HG02938 (cell line): ENCODE measurements at regions not wholly inside any gene's neighbourhood (a gene's known extent, or its start where the extent isn't known, plus 50 kb on each side); places are given as distances from the start of the nearest gene placed in this dataset.
A peak's percentile ranks its signal among the peaks of the same experiment; 100 is the strongest.

ENCODE experiments used
- ATAC-seq: cut with Tn5 transposase; IDR thresholded peaks from one replicate; pipeline ENCODE4 v1.9.1; 2021; ENCODE audit warnings: mild to moderate bottlenecking, moderate library complexity; ENCODE audit not compliant: unreplicated experiment

DNA sequence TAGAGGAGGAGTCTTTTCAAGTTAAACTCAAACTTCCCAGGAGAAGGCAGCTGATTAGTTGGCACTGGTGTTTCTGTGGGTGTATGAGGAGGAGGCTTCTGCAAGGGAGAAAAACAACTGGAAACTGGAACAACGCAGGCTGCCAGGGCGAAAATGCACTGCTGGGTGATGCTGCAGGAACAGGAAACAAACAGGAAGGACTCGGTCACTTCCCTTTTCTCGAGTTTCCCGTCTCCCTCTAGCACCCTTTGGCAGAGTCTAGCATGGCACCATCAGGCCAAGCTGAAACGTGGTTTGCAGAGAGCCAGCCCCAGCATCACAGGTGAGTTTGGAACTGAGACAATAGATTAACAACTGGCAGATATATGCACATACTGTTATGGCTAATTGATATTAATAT is 77.5 kb upstream of the CAST start:
- no peak for ATAC-seq

DNA sequence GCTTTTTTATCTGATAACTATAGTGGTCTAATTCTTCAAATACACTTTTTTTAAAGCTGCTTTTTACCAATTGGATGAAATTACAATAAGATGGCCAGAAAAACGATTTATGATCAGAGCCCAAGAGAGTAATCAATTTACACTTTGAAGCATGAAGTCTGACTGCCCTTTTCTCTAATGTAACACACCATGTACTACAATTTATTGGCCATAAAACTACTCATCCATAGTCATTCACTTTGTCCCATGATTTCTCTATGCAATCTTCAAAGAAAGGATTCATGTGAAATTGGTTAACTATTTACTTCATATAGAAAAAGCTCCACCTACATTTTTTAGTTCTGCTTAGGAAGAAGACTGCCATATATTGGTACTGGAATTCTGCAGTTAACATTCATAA is 73.6 kb upstream of the CAST start:
- no peak for ATAC-seq

DNA sequence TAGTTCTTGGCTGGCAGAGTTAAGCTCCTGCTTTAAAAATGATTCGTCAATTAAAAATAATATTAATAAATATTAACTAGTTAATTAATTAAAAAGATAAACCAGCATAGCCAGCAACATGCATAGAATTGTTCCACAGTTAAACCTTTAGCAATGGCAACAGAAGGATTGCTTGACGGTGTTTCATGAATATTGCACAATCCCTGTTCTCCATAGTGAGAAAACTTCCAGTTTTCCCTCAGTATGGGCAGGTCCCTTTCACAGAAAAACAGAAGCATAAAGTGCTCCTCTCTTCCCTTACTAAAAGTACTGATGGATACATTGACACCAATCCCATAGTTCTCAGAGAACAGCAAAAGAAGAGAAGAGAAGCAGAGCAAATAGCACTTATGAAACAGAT is 71.4 kb upstream of the CAST start:
- ATAC-seq = no peak

GRCh38 chr5:96595300-96596090 is 66.7 kb upstream of the CAST start:
- peak; percentile 72 for ATAC-seq

DNA sequence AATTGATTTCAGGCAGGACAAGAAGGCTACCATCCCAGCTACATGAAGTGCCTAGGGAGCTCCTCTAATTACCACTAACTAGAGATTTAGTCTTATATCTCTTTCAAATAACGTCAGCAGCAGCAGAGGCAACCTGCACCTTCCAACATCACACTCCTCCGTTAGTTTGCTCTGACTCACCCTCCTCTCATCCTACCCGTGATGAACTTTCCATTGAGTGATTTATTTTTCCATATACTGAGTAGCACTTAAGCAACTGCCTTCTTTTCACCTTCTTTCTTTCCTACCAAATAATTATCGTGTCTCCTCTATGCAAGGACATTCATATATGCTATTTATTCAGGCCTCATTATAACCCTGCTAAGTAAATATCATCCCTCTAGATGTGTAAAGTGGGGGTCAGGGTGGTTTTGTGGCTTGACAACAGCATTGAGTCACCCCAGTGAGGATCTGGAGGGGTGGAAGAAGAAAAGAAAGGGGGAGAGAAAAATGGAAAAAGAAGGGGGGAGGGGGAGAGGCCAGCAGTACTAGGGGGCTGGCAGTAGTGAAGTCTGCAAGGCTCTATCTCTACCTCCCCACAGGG is 64.6 kb upstream of the CAST start:
- ATAC-seq = no peak

DNA sequence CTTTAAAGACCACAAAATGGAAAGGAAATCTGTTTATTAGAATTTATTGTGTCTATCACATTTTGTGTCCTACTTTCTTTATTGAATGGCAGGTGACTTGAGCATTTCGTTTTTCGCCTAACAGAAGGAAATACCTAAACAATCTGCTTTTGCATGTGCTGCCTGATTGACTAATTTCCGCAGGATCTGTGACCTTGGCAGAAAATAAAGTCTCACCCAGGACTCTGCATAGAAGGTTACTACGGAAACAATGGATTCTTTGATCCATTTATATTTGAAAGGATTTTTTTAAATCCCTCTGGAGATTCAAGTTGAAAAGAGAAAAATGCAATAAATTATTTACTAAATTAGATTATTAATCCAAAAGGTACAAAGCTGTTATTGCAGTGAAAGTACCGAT is 61.0 kb upstream of the CAST start:
- ATAC-seq = no peak

DNA sequence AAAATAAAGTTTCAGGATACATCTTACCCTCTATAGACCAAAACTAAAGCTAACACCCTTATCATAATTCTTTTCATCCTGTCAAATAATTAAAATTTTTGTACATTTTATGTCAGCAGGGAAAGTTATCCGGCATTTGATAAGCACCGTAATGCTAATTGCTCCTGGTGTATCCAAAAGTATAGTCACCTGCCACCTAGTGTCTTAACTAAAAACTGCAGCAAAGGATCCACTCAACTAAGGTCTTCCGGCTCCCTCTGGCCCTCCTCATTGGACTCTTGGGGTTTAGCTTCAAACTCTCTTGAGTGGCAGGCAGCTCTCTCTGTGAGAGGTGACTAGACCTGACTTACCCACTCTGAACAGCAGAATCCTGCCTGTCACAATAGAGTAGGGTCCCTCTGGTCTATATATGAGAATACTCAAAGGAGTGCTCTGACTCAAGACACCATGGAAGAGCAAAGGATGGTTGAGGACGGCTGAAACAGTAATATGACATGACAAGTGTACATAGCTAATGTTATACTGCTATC is 60.4 kb upstream of the CAST start:
- ATAC-seq = peak; percentile 95

- no peak for ATAC-seq
Observed at GRCh38 chr5:96602776-96603175, 59.4 kb upstream of the CAST start.

GRCh38 chr5:96605144-96605837 is 56.9 kb upstream of the CAST start:
- no peak for ATAC-seq

- ATAC-seq = no peak
Observed at GRCh38 chr5:96609369-96609768, 52.8 kb upstream of the CAST start.

GRCh38 chr5:96610747-96611146 is 51.4 kb upstream of the CAST start:
- ATAC-seq = no peak

DNA sequence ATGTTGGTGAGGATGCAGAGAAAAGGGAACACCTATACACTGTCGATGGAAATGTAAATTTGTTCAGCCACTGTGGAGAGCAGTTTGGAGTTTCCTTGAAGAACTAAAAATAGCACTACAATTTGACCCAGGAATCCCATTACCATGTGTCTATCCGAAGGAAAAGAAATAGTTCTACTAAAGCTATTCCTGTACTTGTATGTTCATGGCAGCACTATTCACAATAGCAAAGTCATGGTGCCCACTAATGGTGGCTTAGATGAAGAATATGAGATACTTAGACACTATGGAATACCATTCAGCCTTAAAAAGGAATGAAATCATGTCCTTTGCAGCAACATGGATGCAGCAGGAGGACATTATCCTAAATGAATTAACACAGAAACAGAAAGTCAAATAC is 50.2 kb upstream of the CAST start:
- no peak for ATAC-seq
